GM23248 (cell line): ENCODE measurements at regions not wholly inside any gene's neighbourhood (a gene's known extent, or its start where the extent isn't known, plus 50 kb on each side); places are given as distances from the start of the nearest gene placed in this dataset.
A peak's percentile ranks its signal among the peaks of the same experiment; 100 is the strongest.
"Not testable (repeated sequence)": the region's sequence is repeated elsewhere in the genome, so short reads cannot be mapped to it uniquely, and the experiment has no call there.

Source experiments
- DNase-seq: peaks from one replicate; pipeline ENCODE4 v3.0.0-alpha.2; 2015
- H2AFZ ChIP-seq: fragments of 200-600 bp; sonication (generic); 2 replicates; pipeline ENCODE4 v1.6.1; 2016; ENCODE audit warnings: antibody characterized with exemption
- H3F3A ChIP-seq: fragments of 200-600 bp; sonication (generic); 2 replicates; pipeline ENCODE4 v1.6.1; 2016; ENCODE audit warnings: mild to moderate bottlenecking, antibody characterized with exemption, mixed run types; ENCODE audit not compliant: insufficient read depth
- H3K27ac ChIP-seq: fragments of 200-600 bp; sonication (generic); 2 replicates; pipeline ENCODE4 v1.5.1; 2016; ENCODE audit warnings: mild to moderate bottlenecking
- H3K27me3 ChIP-seq: fragments of 200-600 bp; sonication (generic); replicated peaks from 2 replicates; pipeline ENCODE4 v1.6.1; 2016; ENCODE audit warnings: mild to moderate bottlenecking; ENCODE audit not compliant: insufficient read depth
- H3K36me3 ChIP-seq: fragments of 200-600 bp; sonication (generic); 2 replicates; pipeline ENCODE4 v1.6.1; 2016; ENCODE audit warnings: low read depth, mild to moderate bottlenecking
- H3K4me1 ChIP-seq: fragments of 200-600 bp; sonication (generic); 2 replicates; pipeline ENCODE4 v1.6.1; 2016; ENCODE audit warnings: mild to moderate bottlenecking; ENCODE audit not compliant: insufficient read depth
- H3K4me2 ChIP-seq: fragments of 200-600 bp; sonication (generic); one replicate; pipeline ENCODE4 v1.6.1; 2016; ENCODE audit warnings: mild to moderate bottlenecking; ENCODE audit not compliant: unreplicated experiment
- H3K4me3 ChIP-seq: fragments of 200-600 bp; sonication (generic); 2 replicates; pipeline ENCODE4 v1.5.1; 2016; ENCODE audit warnings: mild to moderate bottlenecking
- H3K79me2 ChIP-seq: fragments of 200-600 bp; sonication (generic); 2 replicates; pipeline ENCODE4 v1.6.1; 2016; ENCODE audit warnings: mild to moderate bottlenecking; ENCODE audit not compliant: insufficient read depth
- H3K9ac ChIP-seq: fragments of 200-600 bp; sonication (generic); 2 replicates; pipeline ENCODE4 v1.6.1; 2016; ENCODE audit warnings: mild to moderate bottlenecking
- H3K9me2 ChIP-seq: fragments of 200-600 bp; sonication (generic); 2 replicates; pipeline ENCODE4 v1.6.1; 2016; ENCODE audit warnings: mixed run types, mild to moderate bottlenecking, moderate library complexity; ENCODE audit not compliant: insufficient read depth
- H3K9me3 ChIP-seq: fragments of 200-600 bp; sonication (generic); one replicate; pipeline ENCODE4 v1.6.1; 2017; ENCODE audit warnings: low read depth
- H4K20me1 ChIP-seq: fragments of 200-600 bp; sonication (generic); 2 replicates; pipeline ENCODE4 v1.6.0; 2016; ENCODE audit not compliant: insufficient read depth
- EZH2 ChIP-seq: fragments of 200-600 bp; sonication (generic); IDR thresholded peaks from 2 replicates; pipeline ENCODE4 v1.6.1; 2018; ENCODE audit warnings: antibody characterized with exemption, mild to moderate bottlenecking; ENCODE audit not compliant: insufficient read depth, poor library complexity, severe bottlenecking
- EZH2phosphoT487 ChIP-seq: fragments of 200-600 bp; sonication (generic); IDR thresholded peaks from 2 replicates; pipeline ENCODE4 v1.6.1; 2018; ENCODE audit warnings: antibody characterized with exemption, moderate library complexity, mild to moderate bottlenecking, low read depth; ENCODE audit not compliant: insufficient read depth
- WGBS, 2 experiments: methylation state at CpG; one replicate each; pipeline ENCODE4 v1.1.6; 2015 to 2017; ENCODE audit warnings: low lambda C conversion rate in 2 of 2, low coverage in 1 of 2; ENCODE audit errors: missing lambda C conversion rate in 2 of 2; 5-methylcytosine and 5-hydroxymethylcytosine counted together
- in situ Hi-C: fragments of 300-500 bp; cut with MboI; formaldehyde crosslinking; loops from 2 replicates; pipeline ENCODE4 v1.15.0; 2020

- Histone ChIP-seq H3K27me3 (no peaks in the 10 kb centered on the region), H3K4me3 (no peak overlapping the region), H3K9ac (no peak overlapping the region), H3K9me2 (no peaks in the 10 kb centered on the region), H3K27ac (no peak overlapping the region), H3K4me2 (peak overlapping the region; percentile 25), H2AFZ (no peak overlapping the region), H3K36me3 (no peaks in the 10 kb centered on the region), H3K4me1 (peaks cover 49% of the 10 kb centered on the region), H3K79me2 (no peaks in the 10 kb centered on the region), H4K20me1 (no peaks in the 10 kb centered on the region), H3F3A (peaks cover 14% of the 10 kb centered on the region; the same call in 1 of the 2 replicates), H3K9me3 (no peaks in the 10 kb centered on the region)
- TF ChIP-seq EZH2phosphoT487 (no peak), EZH2 (no peak)
- WGBS, 2 experiments, result 81 to 90% methylated on average over 5 of the region's 5 CpGs
- peak; percentile 13 for DNase-seq
- in situ Hi-C loops, result no loop called here
These were observed 71.8 kb upstream of the NPAS2 start for GRCh38 chr2:100747996-100748615.

- H4K20me1 ChIP-seq, result no peaks in the 10 kb centered on the region
- DNase-seq, result peak; percentile 45
- H3K9ac ChIP-seq, result no peak overlapping the region
- H3K4me2 ChIP-seq, result peak overlapping the region; percentile 25
- no peaks in the 10 kb centered on the region for H3K36me3 ChIP-seq
- no peaks in the 10 kb centered on the region for H3K9me2 ChIP-seq
- no peak overlapping the region for H3K27ac ChIP-seq
- H2AFZ ChIP-seq, result no peak overlapping the region
- H3F3A ChIP-seq, result peaks cover 11% of the 10 kb centered on the region; the same call in 1 of the 2 replicates
- H3K4me1 ChIP-seq, result peaks cover 49% of the 10 kb centered on the region
- no peaks in the 10 kb centered on the region for H3K9me3 ChIP-seq
- no peaks in the 10 kb centered on the region for H3K27me3 ChIP-seq
- H3K79me2 ChIP-seq, result no peaks in the 10 kb centered on the region
- in situ Hi-C loops, result no loop called here
- TF ChIP-seq EZH2, result no peak
- TF ChIP-seq EZH2phosphoT487, result no peak
- no peak overlapping the region for H3K4me3 ChIP-seq
These were observed 71.3 kb upstream of the NPAS2 start for GRCh38 chr2:100748673-100749072.

GRCh38 chr2:100749771-100750542, 70.0 kb upstream of the NPAS2 start:
- no peak overlapping the region for H3K4me3 ChIP-seq
- no peaks in the 10 kb centered on the region for H4K20me1 ChIP-seq
- no peak overlapping the region for H2AFZ ChIP-seq
- in situ Hi-C loops, result no loop called here
- peaks cover 58% of the 10 kb centered on the region for H3K4me1 ChIP-seq
- no peaks in the 10 kb centered on the region for H3K79me2 ChIP-seq
- no peak overlapping the region for H3K9ac ChIP-seq
- no peak for TF ChIP-seq EZH2phosphoT487
- no peak for TF ChIP-seq EZH2
- H3K36me3 ChIP-seq, result no peaks in the 10 kb centered on the region
- H3K27ac ChIP-seq, result no peak overlapping the region
- H3K4me2 ChIP-seq, result no peak overlapping the region
- 95 to 96% methylated on average over 4 of the region's 4 CpGs for WGBS, 2 experiments
- H3K27me3 ChIP-seq, result no peaks in the 10 kb centered on the region
- H3F3A ChIP-seq, result peaks cover 23% of the 10 kb centered on the region
- H3K9me3 ChIP-seq, result no peaks in the 10 kb centered on the region
- no peaks in the 10 kb centered on the region for H3K9me2 ChIP-seq
- no peak for DNase-seq

GRCh38 chr2:100751871-100752625, 67.9 kb upstream of the NPAS2 start:
- Histone ChIP-seq H3K4me1 (peaks cover 74% of the 10 kb centered on the region), H3F3A (peaks cover 37% of the 10 kb centered on the region), H3K4me3 (peak overlapping the region; percentile 20; the same call in 1 of the 2 replicates), H3K27ac (peak overlapping the region; percentile 81), H3K4me2 (peak overlapping the region; percentile 71), H3K9ac (peak overlapping the region; percentile 46)
- peak; percentile 38 for DNase-seq
- H3K9me2 ChIP-seq, H2AFZ ChIP-seq, H3K36me3 ChIP-seq, H3K9me3 ChIP-seq, H3K27me3 ChIP-seq, H4K20me1 ChIP-seq, in situ Hi-C loops, H3K79me2 ChIP-seq: not testable (repeated sequence)
- WGBS, 2 experiments, result 75 to 77% methylated on average over 5 of the region's 5 CpGs
